ENCODE measurements at regions not wholly inside any gene's neighbourhood (a gene's known extent, or its start where the extent isn't known, plus 50 kb on each side); places are given as distances from the start of the nearest gene placed in this dataset.
"Not testable (repeated sequence)": the region's sequence is repeated elsewhere in the genome, so short reads cannot be mapped to it uniquely, and the experiment has no call there.

DNA sequence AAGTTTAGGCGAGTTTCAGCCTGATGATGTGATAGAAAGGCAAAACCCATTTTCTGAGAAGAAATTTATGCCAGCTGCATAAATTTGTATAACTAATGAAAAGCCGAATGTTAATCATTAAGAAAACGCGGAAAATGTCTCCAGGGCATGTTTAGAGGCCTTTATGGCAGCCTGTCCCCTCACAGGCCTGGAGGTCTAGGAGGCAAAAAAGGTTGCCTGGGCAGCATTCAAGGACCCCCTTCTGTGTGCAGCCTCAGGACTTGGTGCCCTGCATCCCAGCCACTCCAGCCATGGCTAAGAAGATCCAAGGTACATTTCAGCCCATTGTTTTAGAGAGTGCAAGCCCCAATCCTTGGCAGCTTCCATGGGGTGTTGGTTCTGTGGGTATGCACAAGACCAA, 614.2 kb downstream of the SLITRK5 start:
- no peak for DNase-seq
- ChIA-PET POLR2A (no interaction called here), CTCF (no interaction called here)
- H3K36me3 Mint-ChIP-seq (ENCODE audit: low read depth): no peaks in the 10 kb centered on the region
- H3K27ac Mint-ChIP-seq: no peak overlapping the region
- H3K9me3 Mint-ChIP-seq: peaks cover 18% of the 10 kb centered on the region
- no peaks in the 10 kb centered on the region for H3K4me1 Mint-ChIP-seq
- H3K27me3 Mint-ChIP-seq: no peaks in the 10 kb centered on the region
- H3K4me3 Mint-ChIP-seq: no peak overlapping the region

DNA sequence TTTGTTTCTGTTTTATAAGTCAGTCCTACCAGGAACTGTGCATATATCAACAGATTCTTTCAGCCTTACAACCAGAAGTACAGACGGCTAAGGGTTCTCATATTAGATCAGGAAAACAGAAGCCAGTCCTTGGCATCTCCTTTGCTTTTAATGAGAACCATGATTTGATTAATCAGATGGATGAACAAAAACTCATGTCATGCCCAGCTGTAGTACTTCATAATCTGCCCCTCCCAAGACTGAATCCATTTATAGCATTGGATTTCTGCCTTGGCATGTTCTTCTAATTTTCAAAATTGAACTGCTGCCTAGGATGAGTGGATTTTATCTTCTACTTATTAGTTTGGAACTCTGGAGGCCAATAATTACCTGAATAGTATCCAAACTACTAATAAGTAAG, 617.2 kb downstream of the SLITRK5 start:
- Mint-ChIP-seq H3K27ac (no peak overlapping the region), H3K4me3 (no peak overlapping the region), H3K9me3 (peaks cover 13% of the 10 kb centered on the region), H3K4me1 (no peaks in the 10 kb centered on the region), H3K27me3 (no peaks in the 10 kb centered on the region), H3K36me3 (ENCODE audit: low read depth) (no peaks in the 10 kb centered on the region)
- POLR2A ChIA-PET: no interaction called here
- DNase-seq: no peak
- CTCF ChIA-PET: no interaction called here

GRCh38 chr13:88291731-88292130, 620.6 kb downstream of the SLITRK5 start:
- DNase-seq; H3K27me3 Mint-ChIP-seq; H3K36me3 Mint-ChIP-seq (ENCODE audit: low read depth); H3K9me3 Mint-ChIP-seq; H3K27ac Mint-ChIP-seq; H3K4me1 Mint-ChIP-seq; POLR2A ChIA-PET; H3K4me3 Mint-ChIP-seq; CTCF ChIA-PET: not testable (repeated sequence)

- no peaks in the 10 kb centered on the region for H3K27me3 Mint-ChIP-seq
- no peak for DNase-seq
- H3K4me3 Mint-ChIP-seq: no peak overlapping the region
- no peaks in the 10 kb centered on the region for H3K4me1 Mint-ChIP-seq
- no peak overlapping the region for H3K27ac Mint-ChIP-seq
- no peaks in the 10 kb centered on the region for H3K36me3 Mint-ChIP-seq (ENCODE audit: low read depth)
- H3K9me3 Mint-ChIP-seq: peaks cover 5% of the 10 kb centered on the region
- POLR2A ChIA-PET: no interaction called here
- CTCF ChIA-PET: no interaction called here
Observed at GRCh38 chr13:88294368-88294767, 623.2 kb downstream of the SLITRK5 start.

GRCh38 chr13:88303157-88303556, 632.0 kb downstream of the SLITRK5 start:
- Mint-ChIP-seq H3K27ac (no peak overlapping the region), H3K27me3 (no peaks in the 10 kb centered on the region), H3K9me3 (peaks cover 12% of the 10 kb centered on the region), H3K4me3 (no peak overlapping the region), H3K36me3 (ENCODE audit: low read depth) (no peaks in the 10 kb centered on the region), H3K4me1 (no peaks in the 10 kb centered on the region)
- DNase-seq: no peak
- CTCF ChIA-PET: no interaction called here
- POLR2A ChIA-PET: no interaction called here

DNA sequence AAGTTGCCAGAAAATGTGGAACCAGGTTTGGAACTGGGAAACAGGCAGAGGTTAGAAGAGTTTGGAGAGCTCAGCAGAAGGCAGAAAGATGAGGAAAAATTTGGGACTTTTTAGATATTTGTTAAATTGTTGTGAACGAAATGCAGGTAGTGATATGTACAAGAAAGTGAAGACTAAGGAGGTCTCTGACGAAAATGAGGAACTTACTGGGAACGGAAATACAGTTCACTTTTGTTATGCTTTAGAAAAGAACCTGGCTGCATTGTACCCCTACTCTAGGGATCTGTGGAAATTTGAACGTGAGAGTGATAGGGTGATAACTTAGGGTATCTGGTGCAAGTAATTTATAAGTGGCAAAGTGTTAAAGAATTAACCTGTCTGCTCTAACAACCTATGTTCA, 632.4 kb downstream of the SLITRK5 start:
- Mint-ChIP-seq H3K4me3 (no peak overlapping the region), H3K9me3 (peaks cover 12% of the 10 kb centered on the region), H3K27ac (no peak overlapping the region), H3K36me3 (ENCODE audit: low read depth) (no peaks in the 10 kb centered on the region), H3K4me1 (no peaks in the 10 kb centered on the region), H3K27me3 (no peaks in the 10 kb centered on the region)
- DNase-seq: no peak
- POLR2A ChIA-PET: no interaction called here
- CTCF ChIA-PET: no interaction called here

DNA sequence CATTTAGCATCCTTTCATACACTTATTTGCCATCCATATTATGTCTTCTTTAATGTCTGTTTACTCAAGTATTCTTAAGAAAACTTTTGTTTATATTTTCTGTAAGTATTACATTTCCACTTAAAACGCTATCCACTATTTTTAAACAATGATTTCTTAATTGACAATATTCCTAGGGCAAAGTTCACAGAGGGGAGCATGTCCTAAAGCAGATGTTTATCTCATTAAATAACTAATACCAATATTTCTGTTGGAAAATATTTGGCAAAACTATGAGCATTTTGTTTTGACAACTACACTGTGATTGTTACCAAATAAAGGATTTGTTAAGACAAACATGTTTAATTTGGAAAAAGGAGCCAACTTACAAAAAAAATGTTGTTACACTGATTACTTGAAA, 643.3 kb downstream of the SLITRK5 start:
- ChIA-PET CTCF (no interaction called here), POLR2A (no interaction called here)
- Mint-ChIP-seq H3K27me3 (no peaks in the 10 kb centered on the region), H3K36me3 (ENCODE audit: low read depth) (no peaks in the 10 kb centered on the region), H3K4me3 (no peak overlapping the region), H3K4me1 (no peaks in the 10 kb centered on the region), H3K27ac (no peak overlapping the region), H3K9me3 (peaks cover 5% of the 10 kb centered on the region)
- no peak for DNase-seq

DNA sequence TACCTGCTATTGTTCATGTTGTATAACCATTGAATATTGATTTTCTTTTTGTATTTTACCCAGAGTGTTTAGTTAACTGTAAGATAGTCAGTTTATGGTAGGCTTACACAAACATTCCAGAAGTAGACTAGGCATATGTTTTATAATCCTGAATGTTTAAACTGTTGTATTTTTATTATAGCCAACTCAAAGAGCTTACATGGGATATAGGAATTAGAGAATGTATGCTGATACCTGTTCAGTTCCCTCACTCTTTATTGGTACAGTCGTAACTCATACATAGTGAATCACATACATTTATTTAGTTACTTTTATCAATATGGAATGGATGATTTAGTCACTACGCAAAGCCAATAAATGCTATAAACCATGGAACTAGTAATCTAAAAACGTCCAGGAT, 657.9 kb downstream of the SLITRK5 start:
- Mint-ChIP-seq H3K27me3 (no peaks in the 10 kb centered on the region), H3K27ac (no peak overlapping the region), H3K4me1 (no peaks in the 10 kb centered on the region), H3K4me3 (no peak overlapping the region), H3K36me3 (ENCODE audit: low read depth) (no peaks in the 10 kb centered on the region), H3K9me3 (peaks cover 9% of the 10 kb centered on the region)
- POLR2A ChIA-PET: no interaction called here
- DNase-seq: no peak
- CTCF ChIA-PET: no interaction called here

DNA sequence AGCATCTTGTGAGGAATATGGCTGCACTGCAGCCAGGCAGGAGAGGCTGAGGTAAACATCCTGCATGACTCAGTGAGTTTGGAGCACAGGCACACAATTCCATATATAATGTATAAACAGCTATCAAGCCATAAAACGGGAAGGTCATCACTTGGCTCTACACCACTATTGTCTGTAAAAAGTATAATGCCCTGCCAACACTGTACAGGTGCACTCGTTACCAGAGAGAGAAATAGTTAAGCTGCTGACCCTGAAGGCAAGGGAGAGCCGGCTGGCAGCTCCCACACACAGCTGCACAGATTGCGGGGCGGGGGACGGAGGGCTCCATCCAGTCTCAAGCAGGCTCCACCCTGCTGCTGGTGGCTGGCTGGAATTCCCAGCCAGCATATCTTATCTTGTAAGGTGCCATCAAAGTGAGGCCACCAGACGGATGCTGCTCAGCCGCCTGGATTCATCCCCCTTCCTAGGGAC, 668.1 kb downstream of the SLITRK5 start:
- Mint-ChIP-seq H3K9me3 (peaks cover 26% of the 10 kb centered on the region), H3K36me3 (ENCODE audit: low read depth) (no peaks in the 10 kb centered on the region), H3K27ac (no peak overlapping the region), H3K27me3 (no peaks in the 10 kb centered on the region), H3K4me3 (no peak overlapping the region), H3K4me1 (no peaks in the 10 kb centered on the region)
- ChIA-PET POLR2A (no interaction called here), CTCF (no interaction called here)
- DNase-seq: no peak

DNA sequence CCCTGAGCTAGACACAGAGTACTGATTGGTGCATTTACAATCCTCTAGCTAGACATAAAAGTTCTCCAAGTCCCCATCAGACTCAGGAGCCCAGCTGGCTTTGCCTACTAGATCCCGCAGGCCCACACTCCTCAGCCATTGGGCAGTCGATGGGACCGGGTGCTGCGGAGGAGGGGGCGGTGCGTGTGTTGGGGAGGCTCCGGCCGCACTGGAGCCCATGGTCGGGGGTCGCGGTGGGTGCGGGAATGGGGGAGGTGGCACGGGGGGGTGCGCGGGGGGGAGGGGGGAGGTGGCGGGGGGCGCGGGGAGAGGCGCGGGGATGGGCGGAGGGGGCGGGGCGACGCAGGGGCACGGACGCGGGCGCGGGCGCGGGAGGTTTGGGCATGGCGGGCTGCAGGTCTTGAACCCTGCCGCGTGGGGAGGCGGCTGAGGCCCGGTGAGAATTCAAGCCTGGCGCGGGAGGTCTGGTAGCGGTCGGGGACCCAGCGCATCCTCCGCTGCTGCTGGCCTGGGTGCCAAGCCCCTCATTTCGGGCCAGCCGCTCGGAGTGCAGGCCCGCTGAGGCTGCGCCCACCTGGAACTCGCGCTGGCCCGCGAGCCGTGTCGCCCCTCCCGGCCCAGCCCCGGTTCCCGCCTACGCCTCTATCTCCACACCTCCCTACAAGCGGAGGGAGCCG, 674.1 kb downstream of the SLITRK5 start:
- CTCF ChIA-PET: no interaction called here
- Mint-ChIP-seq H3K4me1 (no peaks in the 10 kb centered on the region), H3K27ac (no peak overlapping the region), H3K27me3 (no peaks in the 10 kb centered on the region), H3K9me3 (peaks cover 20% of the 10 kb centered on the region), H3K36me3 (ENCODE audit: low read depth) (no peaks in the 10 kb centered on the region), H3K4me3 (no peak overlapping the region)
- POLR2A ChIA-PET: no interaction called here
- DNase-seq: no peak

DNA sequence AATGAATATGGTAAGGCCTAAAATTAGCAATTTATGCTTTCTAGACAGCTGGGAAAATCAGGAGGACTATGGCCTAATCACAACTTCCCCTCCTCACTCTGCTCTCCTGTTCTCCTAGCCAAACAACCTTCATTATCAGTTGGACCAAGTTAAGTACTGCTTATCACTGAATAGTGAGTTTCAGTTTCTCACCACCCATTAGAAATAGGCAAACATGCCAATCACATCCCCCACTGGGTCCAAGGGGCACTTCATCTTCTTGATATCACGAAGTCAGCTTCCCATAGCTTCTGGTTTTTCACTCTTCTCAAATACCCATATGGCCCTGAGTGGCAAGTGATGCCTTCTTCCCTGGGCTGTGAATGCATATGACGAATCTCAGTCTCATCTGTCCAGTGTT, 689.6 kb downstream of the SLITRK5 start:
- H3K9me3 Mint-ChIP-seq: peaks cover 7% of the 10 kb centered on the region
- H3K36me3 Mint-ChIP-seq (ENCODE audit: low read depth): no peaks in the 10 kb centered on the region
- no peak for DNase-seq
- H3K27me3 Mint-ChIP-seq: no peaks in the 10 kb centered on the region
- no peaks in the 10 kb centered on the region for H3K4me1 Mint-ChIP-seq
- H3K27ac Mint-ChIP-seq: no peak overlapping the region
- no peak overlapping the region for H3K4me3 Mint-ChIP-seq
- CTCF ChIA-PET: no interaction called here
- POLR2A ChIA-PET: no interaction called here

DNA sequence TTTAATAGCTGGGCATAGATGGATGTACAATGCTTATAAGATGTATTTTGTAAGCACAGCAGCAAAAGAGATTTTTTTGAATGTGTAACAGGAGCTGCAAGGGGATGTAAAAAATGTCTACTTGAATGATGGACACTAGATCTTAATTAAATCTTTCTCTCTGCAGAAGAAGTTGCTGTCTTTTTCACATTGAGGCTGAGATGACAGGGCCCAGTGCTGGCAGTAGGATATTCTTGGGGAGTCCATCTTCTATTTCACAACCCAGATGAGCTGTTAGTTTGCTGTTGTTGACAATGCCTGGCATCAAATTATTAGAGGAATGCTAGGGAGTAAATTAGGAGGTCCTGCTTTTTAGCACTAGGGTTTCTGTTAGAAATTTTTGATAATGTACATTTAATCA, 698.7 kb downstream of the SLITRK5 start:
- H3K36me3 Mint-ChIP-seq (ENCODE audit: low read depth): no peaks in the 10 kb centered on the region
- no peak for DNase-seq
- H3K4me3 Mint-ChIP-seq: no peak overlapping the region
- H3K4me1 Mint-ChIP-seq: no peaks in the 10 kb centered on the region
- H3K9me3 Mint-ChIP-seq: no peaks in the 10 kb centered on the region
- POLR2A ChIA-PET: no interaction called here
- H3K27ac Mint-ChIP-seq: no peak overlapping the region
- CTCF ChIA-PET: no interaction called here
- no peaks in the 10 kb centered on the region for H3K27me3 Mint-ChIP-seq

DNA sequence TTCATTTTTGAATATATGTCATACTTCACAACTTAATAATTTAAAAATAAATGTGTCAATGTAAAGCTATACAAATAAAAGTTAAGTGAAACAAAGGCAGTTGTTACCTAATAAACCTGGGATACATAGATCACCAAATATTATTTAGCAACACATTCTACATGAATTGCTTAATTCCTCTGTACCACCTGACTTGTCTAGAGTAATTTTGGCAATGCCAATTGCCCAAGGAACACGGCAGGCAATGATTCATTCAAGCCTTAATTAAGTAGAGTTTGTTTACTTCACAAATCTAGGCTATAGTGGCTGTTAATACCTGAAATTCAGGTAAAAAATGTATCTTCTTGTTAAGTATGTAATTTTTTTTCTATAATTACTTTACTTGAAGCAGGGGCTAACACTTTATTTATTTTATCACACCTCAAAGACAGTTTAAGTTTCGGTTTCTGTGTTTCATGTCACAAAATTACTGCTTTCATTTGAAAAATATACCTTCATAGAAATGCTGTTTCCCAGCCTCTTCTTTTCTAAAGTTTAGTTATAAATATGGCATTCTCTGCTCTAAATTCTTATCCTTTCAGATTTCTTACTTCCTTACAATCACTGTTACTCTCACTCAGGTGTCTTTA, 705.7 kb downstream of the SLITRK5 start:
- Mint-ChIP-seq H3K4me3 (no peak overlapping the region), H3K27ac (no peak overlapping the region), H3K4me1 (no peaks in the 10 kb centered on the region), H3K36me3 (ENCODE audit: low read depth) (no peaks in the 10 kb centered on the region), H3K27me3 (no peaks in the 10 kb centered on the region), H3K9me3 (no peaks in the 10 kb centered on the region)
- DNase-seq: no peak
- POLR2A ChIA-PET: no interaction called here
- CTCF ChIA-PET: no interaction called here

DNA sequence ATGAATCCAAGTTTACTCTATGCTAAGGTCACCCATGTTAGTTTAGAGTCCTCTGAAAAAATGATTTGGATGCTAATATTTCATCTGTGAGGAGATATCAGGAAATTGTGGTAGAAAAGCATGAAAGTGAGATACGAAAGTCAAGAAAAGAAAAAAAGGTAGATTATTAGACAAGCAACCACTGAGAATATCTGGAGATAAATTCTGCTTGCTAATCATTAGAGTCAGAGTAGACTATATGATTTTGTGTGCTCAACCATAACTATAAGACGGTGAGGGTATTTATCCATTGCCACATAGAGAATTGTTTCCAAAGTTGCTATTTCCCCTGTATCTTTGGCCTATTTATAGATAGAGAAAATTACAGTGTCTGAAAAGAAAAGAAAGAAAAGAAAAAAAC, 706.7 kb downstream of the SLITRK5 start:
- Mint-ChIP-seq H3K9me3 (no peaks in the 10 kb centered on the region), H3K27ac (no peak overlapping the region), H3K4me3 (no peak overlapping the region), H3K36me3 (ENCODE audit: low read depth) (no peaks in the 10 kb centered on the region), H3K27me3 (no peaks in the 10 kb centered on the region), H3K4me1 (no peaks in the 10 kb centered on the region)
- CTCF ChIA-PET: no interaction called here
- DNase-seq: no peak
- POLR2A ChIA-PET: no interaction called here

Measured in activated CD4-positive, alpha-beta memory T cell treated with anti-CD3 and anti-CD28 coated beads, Interleukin-2, amount 10 ng/mL, durations not matched to agents 7 days and 5 days (primary cell).